ENCODE measurements at regions not wholly inside any gene's neighbourhood (a gene's known extent, or its start where the extent isn't known, plus 50 kb on each side); places are given as distances from the start of the nearest gene placed in this dataset.

DNA sequence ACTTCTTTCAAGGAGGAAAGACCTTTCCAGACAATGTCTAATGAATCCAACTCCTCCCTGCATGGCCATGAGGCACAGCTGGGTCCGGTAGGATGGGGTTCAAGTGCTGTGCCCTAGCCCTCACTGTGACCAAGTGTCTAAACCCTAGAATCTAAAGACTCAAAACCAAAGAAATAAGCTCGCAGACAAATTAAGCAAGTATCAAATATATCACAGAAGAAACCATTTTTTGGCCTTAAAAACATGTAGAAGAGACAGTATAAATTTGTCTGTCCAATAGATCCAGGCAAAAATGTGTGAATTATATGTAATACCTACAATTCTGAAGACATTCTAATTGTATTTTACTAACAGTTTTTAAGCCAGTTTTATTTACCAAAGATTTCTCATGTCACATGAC lies 56.4 kb upstream of the WDR17 start:
- H3K36me3 ChIP-seq (ENCODE audit: insufficient read depth, low read length) = no peaks in the 10 kb centered on the region
- H3K9me3 ChIP-seq (ENCODE audit: control insufficient read depth, insufficient read depth, low read length) = no peaks in the 10 kb centered on the region
- no peak overlapping the region for H3K9ac ChIP-seq (ENCODE audit: low read depth, low read length)
- 0 out of 2 replicates have a peak, but pooled peaks cover 4% of the 10 kb centered on the region for H3K4me1 ChIP-seq (ENCODE audit: insufficient read depth, low read length)

DNA sequence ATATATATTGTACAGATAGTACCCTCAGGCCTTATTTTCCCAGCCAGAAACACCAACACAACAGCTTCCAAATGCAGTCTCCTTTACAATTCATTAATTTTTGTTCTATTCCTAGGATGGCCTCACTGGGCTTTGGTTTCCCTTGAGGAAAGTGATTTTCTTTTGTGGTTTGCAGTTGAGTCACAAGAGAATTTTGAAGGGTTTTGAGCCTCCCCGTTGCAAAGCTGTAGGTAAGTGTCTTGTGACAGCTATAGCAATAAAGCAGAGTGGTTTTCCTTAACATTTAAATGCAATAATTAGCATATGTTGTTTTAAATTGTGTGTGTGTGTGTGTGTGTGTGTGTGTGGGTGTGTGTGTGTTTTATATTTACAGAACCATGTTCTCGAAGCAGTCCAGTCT lies 54.1 kb upstream of the WDR17 start:
- Histone ChIP-seq H3K9me3 (ENCODE audit: control insufficient read depth, insufficient read depth, low read length) (no peaks in the 10 kb centered on the region), H3K36me3 (ENCODE audit: insufficient read depth, low read length) (no peaks in the 10 kb centered on the region), H3K9ac (ENCODE audit: low read depth, low read length) (no peak overlapping the region), H3K4me1 (ENCODE audit: insufficient read depth, low read length) (0 out of 2 replicates have a peak, but pooled peaks cover 4% of the 10 kb centered on the region)

DNA sequence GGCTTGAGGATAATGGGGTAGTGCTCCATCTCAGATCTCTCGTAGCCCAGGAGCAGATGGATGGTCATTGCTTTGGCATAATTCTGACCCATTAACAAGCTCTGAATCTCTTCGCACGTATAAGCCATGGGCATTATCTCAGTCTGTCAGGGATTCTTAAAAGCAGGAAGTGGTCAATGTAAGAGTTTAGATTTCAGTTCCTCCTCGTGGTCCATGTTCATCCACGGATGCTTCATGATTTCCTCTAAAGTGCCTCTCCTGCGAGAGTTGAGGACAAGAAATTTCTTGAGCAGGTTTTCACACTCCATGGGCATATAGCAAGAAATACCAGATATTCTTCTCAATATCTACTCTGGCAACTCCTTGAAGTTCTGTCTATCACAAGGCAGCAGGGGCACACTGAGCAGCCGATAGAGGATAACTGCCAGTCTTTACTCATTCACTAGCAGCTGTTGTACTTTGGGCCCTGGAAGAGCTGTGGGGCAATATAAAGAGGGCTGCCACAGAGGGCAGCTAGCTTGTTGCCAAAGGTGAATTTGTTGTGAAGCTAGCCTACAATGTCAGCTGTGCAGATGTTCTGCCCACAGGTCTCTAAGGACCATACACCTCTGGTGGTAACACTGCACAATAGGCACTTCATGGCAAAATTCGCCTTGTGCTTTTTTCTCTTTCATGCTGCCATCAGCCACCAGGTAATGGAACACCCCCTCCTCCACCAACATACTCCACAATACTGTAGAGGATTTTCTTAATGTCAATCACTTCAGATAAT lies 52.0 kb upstream of the WDR17 start:
- Histone ChIP-seq H3K4me1 (ENCODE audit: insufficient read depth, low read length) (0 out of 2 replicates have a peak, but pooled peaks cover 4% of the 10 kb centered on the region), H3K36me3 (ENCODE audit: insufficient read depth, low read length) (no peaks in the 10 kb centered on the region), H3K9ac (ENCODE audit: low read depth, low read length) (no peak overlapping the region), H3K9me3 (ENCODE audit: control insufficient read depth, insufficient read depth, low read length) (no peaks in the 10 kb centered on the region)

DNA sequence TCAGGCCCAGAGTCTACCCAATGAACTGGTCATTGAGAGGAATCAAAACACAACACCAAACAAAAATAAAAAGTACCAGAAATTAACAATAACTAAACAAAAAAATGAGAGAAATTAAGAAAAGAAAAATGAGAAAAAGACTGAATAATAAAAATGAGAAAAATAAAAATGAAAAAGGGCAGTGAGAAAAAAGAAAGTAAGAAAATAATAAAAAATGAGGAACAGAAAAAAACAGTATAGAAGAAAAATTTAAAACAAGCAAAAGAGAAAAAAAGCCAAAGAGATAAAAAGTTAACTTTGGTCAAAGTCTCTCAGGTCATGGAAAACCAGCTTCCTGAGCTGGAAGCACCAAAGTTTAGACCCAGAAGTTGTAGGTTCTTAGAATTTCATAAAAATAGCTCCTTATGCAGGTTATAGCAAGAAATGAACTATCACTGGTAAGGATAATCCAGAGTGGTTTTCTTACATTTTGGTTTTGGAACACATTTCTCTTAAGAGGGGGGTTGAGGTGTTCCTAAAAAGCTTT lies 51.0 kb upstream of the WDR17 start:
- H3K4me1 ChIP-seq (ENCODE audit: insufficient read depth, low read length) = 0 out of 2 replicates have a peak, but pooled peaks cover 4% of the 10 kb centered on the region
- H3K9ac ChIP-seq (ENCODE audit: low read depth, low read length) = no peak overlapping the region
- H3K36me3 ChIP-seq (ENCODE audit: insufficient read depth, low read length) = no peaks in the 10 kb centered on the region
- no peaks in the 10 kb centered on the region for H3K9me3 ChIP-seq (ENCODE audit: control insufficient read depth, insufficient read depth, low read length)

Measured in ES-I3 (cell line).